ENCODE measurements at regions not wholly inside any gene's neighbourhood (a gene's known extent, or its start where the extent isn't known, plus 50 kb on each side); places are given as distances from the start of the nearest gene placed in this dataset.
A peak's percentile ranks its signal among the peaks of the same experiment; 100 is the strongest.

DNA sequence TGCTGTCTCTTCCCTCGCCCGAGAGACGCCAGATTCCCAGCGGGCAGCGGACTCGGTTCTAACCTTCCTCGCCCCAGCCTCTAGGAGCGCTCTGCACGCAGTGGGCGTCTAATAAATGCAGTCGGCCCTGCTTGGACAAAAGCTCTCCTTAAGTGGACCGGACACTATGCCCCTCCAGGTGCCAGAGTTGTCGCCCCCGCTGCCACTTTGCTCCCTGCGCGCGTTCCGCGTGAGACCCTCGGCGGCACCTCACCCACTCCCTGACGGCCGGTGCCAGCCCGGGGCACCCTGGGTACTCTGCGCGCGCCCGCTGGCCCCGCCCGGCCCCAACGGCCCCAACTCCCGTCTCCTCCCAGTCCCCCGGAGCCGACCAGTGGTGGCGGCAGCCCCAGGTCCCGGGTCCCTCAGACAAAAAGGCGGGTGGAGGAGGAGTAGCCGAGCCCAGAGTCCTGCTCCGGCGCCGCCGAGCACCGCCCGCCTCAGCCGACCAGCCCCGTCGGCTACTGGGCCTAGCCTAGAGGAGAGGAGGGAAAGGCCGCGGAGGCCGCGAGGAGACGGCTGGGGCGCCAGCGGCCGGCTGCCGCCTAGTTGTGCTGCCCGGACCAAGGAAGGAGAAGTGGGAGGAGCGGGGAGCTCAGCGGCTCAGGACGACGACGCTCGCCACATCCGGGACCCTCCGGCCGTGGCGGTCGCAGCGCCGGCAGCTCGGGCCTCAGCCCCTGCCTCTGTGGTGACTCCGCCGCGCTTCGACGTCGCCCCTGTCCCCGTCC, 123.0 kb downstream of the GOSR1 start (continued):
- no peak for TF ChIP-seq ISX (CRISPR knock-in tag; conservative IDR thresholded peaks at IDR 0.05)
- TF ChIP-seq, protein P1, sequence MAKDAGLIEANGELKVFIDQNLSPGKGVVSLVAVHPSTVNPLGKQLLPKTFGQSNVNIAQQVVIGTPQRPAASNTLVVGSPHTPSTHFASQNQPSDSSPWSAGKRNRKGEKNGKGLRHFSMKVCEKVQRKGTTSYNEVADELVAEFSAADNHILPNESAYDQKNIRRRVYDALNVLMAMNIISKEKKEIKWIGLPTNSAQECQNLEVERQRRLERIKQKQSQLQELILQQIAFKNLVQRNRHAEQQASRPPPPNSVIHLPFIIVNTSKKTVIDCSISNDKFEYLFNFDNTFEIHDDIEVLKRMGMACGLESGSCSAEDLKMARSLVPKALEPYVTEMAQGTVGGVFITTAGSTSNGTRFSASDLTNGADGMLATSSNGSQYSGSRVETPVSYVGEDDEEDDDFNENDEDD (CRISPR knock-in tag; IDR thresholded peaks at IDR 0.05; ENCODE audit: borderline replicate concordance) = no peak
- 0 out of 2 replicates have a peak, but pooled peaks have one; percentile 67 for TF ChIP-seq FLYWCH1 (CRISPR knock-in tag; IDR thresholded peaks at IDR 0.05)
- TF ChIP-seq, protein P2, sequence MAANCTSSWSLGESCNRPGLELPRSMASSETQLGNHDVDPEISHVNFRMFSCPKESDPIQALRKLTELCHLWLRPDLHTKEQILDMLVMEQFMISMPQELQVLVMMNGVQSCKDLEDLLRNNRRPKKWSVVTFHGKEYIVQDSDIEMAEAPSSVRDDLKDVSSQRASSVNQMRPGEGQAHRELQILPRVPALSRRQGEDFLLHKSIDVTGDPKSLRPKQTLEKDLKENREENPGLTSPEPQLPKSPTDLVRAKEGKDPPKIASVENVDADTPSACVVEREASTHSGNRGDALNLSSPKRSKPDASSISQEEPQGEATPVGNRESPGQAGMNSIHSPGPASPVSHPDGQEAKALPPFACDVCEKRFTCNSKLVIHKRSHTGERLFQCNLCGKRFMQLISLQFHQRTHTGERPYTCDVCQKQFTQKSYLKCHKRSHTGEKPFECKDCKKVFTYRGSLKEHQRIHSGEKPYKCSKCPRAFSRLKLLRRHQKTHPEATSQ (CRISPR knock-in tag; IDR thresholded peaks at IDR 0.05; ENCODE audit: borderline replicate concordance) = peak; percentile 78; the same call in 1 of the 2 replicates
- TF ChIP-seq, protein P3, sequence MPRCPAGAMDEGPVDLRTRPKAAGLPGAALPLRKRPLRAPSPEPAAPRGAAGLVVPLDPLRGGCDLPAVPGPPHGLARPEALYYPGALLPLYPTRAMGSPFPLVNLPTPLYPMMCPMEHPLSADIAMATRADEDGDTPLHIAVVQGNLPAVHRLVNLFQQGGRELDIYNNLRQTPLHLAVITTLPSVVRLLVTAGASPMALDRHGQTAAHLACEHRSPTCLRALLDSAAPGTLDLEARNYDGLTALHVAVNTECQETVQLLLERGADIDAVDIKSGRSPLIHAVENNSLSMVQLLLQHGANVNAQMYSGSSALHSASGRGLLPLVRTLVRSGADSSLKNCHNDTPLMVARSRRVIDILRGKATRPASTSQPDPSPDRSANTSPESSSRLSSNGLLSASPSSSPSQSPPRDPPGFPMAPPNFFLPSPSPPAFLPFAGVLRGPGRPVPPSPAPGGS (CRISPR knock-in tag; IDR thresholded peaks at IDR 0.05) = 0 out of 2 replicates have a peak, but pooled peaks have one; percentile 38
- no peak for TF ChIP-seq HNRNPH1 (optimal IDR thresholded peaks at IDR 0.05; ENCODE audit: low read depth, low read length)
- TF ChIP-seq, protein P4, sequence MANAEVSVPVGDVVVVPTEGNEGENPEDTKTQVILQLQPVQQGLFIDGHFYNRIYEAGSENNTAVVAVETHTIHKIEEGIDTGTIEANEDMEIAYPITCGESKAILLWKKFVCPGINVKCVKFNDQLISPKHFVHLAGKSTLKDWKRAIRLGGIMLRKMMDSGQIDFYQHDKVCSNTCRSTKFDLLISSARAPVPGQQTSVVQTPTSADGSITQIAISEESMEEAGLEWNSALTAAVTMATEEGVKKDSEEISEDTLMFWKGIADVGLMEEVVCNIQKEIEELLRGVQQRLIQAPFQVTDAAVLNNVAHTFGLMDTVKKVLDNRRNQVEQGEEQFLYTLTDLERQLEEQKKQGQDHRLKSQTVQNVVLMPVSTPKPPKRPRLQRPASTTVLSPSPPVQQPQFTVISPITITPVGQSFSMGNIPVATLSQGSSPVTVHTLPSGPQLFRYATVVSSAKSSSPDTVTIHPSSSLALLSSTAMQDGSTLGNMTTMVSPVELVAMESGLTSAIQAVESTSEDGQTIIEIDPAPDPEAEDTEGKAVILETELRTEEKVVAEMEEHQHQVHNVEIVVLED (CRISPR knock-in tag; IDR thresholded peaks at IDR 0.05; ENCODE audit: borderline replicate concordance) = no peak; the same call in 1 of the 2 replicates
- TF ChIP-seq ZNF510 (CRISPR knock-in tag; IDR thresholded peaks at IDR 0.05; ENCODE audit: low read depth) = peak; percentile 73; the same call in 1 of the 2 replicates
- no peak for TF ChIP-seq MATR3 (CRISPR knock-in tag; IDR thresholded peaks at IDR 0.05)
- TF ChIP-seq LCORL (IDR thresholded peaks at IDR 0.05) = no peak
- TF ChIP-seq LCORL (CRISPR knock-in tag; IDR thresholded peaks at IDR 0.05) = peak; percentile 77; the same call in 1 of the 2 replicates
- no peak for TF ChIP-seq GTF3A (CRISPR knock-in tag; conservative IDR thresholded peaks at IDR 0.05)
- TF ChIP-seq TSC22D2 (CRISPR knock-in tag; IDR thresholded peaks at IDR 0.05; ENCODE audit: borderline replicate concordance) = peak; percentile 58; the same call in 1 of the 2 replicates
- TF ChIP-seq GPN1 (CRISPR knock-in tag; IDR thresholded peaks at IDR 0.05; ENCODE audit: borderline replicate concordance) = 0 out of 2 replicates have a peak, but pooled peaks have one; percentile 7
- TF ChIP-seq, protein P5, sequence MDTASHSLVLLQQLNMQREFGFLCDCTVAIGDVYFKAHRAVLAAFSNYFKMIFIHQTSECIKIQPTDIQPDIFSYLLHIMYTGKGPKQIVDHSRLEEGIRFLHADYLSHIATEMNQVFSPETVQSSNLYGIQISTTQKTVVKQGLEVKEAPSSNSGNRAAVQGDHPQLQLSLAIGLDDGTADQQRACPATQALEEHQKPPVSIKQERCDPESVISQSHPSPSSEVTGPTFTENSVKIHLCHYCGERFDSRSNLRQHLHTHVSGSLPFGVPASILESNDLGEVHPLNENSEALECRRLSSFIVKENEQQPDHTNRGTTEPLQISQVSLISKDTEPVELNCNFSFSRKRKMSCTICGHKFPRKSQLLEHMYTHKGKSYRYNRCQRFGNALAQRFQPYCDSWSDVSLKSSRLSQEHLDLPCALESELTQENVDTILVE (CRISPR knock-in tag; IDR thresholded peaks at IDR 0.05) = no peak
- TF ChIP-seq CENPX (CRISPR knock-in tag; IDR thresholded peaks at IDR 0.05) = no peak
- TF ChIP-seq SRSF4 (IDR thresholded peaks at IDR 0.05; ENCODE audit: low read depth, low read length, poor library complexity, severe bottlenecking) = no peak
- TF ChIP-seq, protein P6, sequence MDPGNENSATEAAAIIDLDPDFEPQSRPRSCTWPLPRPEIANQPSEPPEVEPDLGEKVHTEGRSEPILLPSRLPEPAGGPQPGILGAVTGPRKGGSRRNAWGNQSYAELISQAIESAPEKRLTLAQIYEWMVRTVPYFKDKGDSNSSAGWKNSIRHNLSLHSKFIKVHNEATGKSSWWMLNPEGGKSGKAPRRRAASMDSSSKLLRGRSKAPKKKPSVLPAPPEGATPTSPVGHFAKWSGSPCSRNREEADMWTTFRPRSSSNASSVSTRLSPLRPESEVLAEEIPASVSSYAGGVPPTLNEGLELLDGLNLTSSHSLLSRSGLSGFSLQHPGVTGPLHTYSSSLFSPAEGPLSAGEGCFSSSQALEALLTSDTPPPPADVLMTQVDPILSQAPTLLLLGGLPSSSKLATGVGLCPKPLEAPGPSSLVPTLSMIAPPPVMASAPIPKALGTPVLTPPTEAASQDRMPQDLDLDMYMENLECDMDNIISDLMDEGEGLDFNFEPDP (CRISPR knock-in tag; conservative IDR thresholded peaks at IDR 0.05) = no peak
- no peak for TF ChIP-seq POLR2AphosphoS2 (IDR thresholded peaks at IDR 0.05; ENCODE audit: low read depth, low read length)
